ENCODE measurements at regions not wholly inside any gene's neighbourhood (a gene's known extent, or its start where the extent isn't known, plus 50 kb on each side); places are given as distances from the start of the nearest gene placed in this dataset.
A peak's percentile ranks its signal among the peaks of the same experiment; 100 is the strongest.
"Not testable (repeated sequence)": the region's sequence is repeated elsewhere in the genome, so short reads cannot be mapped to it uniquely, and the experiment has no call there.

DNA sequence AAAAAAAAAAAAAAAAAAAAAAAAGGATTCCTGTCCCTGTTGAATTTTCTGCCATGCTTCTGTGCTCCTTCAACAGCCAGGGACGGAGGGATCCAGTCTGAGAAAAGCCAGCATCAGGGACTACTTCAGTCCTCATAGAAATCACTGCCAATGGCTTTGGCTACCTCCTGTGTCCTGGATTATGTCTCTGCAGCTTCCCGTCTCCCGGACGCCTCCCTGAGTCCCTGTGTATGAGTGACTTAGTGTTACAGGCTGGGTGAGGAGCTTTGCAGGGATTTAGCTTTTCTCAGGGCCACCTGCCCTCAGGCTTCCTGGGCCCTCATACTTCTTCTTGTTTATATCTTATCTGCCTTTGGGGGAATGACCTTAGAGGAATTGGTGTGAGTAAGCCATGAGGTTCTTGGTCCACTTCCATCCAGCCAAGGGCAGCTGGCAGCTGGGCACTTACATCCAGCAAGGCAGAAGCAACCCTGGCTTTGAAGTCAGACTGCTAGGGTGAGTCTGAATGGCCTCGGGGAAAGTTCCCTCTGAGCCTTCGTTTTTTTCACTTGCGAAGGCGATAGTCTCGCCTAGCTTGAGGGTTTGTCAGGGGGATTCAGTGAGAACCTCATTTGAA lies 83.6 kb upstream of the CRYM start:
- DNase-seq, result not testable (repeated sequence)

DNA sequence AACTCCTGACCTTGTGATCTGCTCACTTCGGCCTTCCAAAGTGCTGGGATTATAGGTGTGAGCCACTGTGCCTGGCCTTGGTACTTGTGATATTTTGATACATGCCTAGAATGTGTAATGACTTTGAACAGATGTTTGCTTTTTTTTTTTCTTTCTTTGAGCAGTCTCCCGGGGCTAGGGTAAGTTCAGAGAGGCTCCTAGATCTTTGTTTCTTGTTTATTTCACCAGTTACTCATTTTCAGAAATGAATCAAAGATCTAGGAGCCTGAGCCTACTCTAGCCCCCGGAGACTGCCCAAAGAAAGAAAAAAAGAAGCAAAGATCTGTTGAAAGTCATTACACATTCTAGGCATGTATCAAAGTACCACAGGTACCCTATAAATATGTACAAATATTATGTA lies 83.0 kb upstream of the CRYM start:
- not testable (repeated sequence) for DNase-seq

DNA sequence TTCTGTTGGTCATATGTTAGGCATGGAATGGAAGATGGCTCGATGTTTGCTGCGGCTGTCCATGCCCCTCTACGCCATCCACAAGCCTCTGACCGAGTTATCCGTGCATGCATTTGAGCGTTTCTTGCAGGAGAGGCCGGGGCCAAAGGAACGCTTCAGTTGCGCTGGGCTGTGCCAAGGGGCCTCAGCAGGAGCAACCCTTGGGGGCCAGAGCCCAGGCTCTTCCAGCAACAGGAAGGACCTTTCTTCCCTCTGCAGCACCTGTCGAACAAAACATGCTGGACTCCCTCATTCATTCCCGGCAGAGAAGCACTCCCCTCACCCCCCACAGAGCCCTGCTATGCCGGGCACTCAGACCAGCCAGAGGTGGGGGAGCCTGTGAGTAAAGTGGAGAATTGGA lies 81.4 kb upstream of the CRYM start:
- not testable (repeated sequence) for DNase-seq

DNA sequence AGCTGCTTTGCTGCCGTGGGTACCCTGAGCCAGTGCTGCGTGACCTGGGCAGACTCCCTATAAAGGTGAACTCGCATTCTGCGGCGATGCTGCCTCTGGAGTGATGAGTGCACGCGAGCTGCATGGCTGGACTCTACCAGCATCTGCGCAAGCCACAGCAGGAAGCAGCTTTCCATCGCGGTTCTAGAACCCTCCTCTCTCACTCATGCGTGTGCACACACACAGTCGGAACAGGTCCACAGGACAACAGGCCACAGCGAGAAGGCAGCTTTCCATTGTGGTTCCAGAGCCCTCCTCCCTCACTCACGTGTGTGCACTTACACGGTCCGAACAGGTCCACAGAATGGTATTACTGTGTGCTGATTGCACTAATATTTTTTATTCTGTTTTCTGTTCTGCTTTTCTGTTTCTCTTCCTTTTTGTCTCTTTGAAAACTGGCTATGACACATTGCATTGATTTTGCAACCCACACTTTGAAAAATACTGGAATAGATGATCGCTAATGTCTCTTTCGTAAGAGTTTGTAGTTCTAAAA lies 80.2 kb upstream of the CRYM start:
- peak; percentile 10 to 78 for DNase-seq

DNA sequence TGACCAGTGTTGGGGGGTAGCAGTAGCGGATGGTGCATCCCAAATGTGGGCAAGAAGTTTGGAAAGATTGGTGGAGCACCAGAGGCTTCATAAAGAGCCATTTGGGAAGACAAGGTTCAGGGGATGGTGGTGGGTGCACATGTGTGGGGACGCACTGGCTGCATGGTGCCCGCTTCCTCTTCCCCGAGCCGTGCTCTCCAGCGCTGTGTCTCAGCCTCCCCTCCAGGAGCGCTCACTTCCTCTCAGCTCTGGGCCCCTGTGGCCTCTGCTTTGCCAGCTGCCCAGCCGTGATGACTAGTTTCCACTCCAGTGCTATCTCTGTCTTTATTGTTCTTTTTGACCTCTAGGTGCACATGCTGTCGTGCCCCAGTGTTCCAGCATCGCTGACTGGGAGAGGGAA lies 78.2 kb upstream of the CRYM start:
- peak in 1 of 2 donors; percentile 60 for DNase-seq

DNA sequence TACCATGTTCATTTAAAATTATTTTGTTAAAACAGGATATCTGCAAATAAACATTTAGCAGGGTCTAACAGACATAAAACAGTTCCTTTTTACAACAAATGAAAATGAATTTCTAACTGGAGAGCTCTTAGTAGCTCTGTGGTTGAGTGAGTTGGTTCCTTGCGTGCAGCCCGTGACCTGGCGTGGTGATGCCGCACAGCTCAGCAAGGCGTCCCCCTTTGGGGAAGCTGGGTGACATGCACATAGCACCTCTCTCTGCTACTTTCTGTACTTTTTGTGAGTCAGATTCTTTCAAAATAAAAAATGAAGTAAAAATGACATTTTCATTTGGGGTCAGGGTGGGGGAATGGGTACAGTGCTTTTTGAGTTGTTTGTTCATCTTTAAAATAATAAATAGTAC lies 73.3 kb upstream of the CRYM start:
- not testable (repeated sequence) for DNase-seq

DNA sequence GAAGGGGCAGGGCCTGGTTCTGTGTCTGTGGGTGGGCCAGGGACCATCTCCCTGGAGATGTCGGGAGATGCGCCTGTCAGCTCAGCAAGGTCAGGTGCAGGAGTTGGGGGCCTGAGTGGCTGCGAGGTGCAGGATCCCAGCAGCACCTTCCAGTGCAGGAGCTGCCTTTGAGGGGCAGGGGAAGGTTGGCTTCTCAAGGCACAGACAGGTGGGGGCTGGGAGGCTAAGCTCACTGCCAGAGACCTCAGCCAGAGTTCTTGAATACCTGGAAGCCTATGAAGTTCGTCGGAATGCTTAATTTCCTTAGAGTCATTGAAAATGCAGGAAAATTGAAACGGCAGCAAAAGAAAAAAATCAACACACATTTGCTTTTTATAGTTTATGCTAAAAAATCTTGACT lies 72.8 kb upstream of the CRYM start:
- not testable (repeated sequence) for DNase-seq

DNA sequence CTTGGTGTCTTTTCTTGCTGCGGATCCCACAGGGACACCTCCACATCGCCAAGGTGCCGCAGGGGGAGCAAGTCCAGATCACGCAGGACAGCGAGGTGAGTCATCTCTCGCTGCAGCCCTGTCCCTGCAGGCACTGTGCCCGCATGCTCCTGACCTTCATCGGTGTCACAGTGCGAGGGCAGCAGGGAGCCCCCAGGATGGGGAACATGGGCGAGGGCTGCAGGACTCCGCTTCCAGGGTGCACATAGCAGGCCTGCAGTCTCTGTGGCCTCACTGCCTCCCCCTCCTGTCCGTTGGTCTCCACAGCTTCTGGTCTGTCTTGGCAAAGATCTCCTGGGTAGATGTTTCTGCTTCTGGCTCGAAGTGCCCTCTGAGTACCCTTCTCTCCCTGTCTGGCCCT lies 71.2 kb upstream of the CRYM start:
- not testable (repeated sequence) for DNase-seq

DNA sequence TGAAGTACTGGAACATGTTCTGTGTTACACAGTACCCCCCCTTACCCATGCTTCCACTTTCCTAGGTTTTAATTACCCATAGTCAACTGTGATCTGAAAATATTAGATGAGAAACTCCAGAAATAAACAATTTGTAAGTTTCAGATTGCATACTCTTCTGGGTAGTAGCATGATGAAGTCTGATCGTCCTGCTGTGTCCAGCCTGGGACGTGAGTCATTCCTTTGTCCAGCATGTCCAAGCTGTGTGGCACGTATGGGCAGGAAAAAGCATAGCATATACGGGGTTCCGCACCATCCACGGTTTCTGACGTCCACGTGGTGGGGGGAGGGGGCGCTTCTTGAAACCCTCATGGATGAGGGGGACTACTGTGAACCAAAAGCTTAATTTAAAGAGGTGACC lies 70.7 kb upstream of the CRYM start:
- not testable (repeated sequence) for DNase-seq

DNA sequence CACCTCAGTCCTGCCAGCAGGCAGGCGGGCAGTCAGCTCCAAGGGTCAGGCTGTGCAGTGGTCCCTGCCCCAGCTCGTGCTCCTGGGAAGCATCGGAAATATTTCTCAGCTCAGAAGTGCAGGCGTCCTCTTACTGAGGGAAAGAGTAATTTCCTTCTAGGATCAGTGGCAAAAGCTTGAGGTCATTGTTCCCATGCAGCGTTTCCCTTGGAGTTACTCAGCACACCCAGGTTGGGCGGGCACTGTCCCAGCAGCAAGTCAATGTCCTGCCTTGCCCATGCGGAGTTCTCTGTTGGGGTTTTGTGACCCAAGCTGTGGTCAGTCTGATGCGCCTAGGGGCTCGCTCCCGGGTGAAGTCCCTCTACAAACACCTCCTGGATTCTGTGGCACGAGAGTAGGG lies 69.4 kb upstream of the CRYM start:
- DNase-seq, result not testable (repeated sequence)

DNA sequence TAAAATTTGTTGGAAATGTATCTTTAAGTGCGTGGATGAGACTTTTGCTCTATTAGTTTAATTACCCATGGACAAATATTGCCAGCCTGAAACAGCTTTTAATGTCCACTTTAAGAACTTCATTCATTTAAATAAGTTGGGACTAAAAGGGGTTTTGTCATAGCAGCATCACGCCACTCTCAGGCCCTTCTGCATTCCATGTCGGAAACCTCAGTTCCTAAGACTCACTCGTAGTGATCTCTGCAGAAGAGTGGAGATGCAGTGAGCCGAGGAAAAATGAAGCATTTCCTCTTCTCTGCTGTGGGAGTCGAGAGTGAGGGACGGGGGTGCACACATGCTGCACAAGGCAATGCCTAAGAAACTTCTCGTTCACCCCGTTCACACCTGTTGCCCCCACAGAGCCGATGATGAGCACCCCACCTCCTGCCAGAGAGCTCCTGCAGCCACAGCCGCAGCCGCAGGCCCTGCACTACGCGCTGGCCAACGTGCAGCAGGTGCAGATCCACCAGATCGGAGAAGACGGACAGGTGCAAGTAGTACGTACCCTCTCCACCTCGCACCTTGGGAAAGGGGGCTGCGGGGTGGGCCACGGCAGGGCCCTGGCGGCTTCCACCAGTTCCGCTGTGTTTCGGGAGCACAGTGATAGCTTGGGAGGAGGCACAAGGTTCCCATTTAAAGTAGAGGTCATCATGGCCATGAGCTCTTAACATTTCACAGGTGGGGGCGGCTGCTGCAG lies 68.8 kb upstream of the CRYM start:
- not testable (repeated sequence) for DNase-seq

DNA sequence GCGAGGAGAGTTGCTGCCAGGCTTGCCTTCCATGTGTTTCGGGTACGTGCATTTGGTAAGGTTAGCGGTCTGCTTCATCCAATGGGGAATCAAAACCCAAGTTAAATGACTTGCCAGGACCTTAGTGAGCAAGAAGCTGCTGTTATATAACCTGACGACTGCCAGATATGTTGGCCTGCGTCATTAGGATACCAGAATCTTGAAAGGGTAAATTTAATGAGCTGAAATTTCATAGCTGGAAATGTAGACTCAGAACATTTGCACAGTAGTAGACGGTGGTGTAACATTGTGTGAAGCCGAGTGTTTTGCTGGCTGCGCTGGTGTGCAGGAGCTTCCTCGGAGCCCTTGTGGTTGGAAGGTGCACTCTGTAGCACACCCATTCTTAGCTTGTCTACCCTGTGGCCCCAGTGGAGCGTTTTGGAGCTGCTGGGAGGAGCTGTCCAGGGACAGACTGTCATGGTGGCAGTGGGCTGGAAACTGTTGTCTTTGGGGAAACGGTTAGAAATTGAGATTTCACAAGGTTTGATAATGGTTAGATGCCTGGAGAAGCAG lies 66.3 kb upstream of the CRYM start:
- not testable (repeated sequence) for DNase-seq

DNA sequence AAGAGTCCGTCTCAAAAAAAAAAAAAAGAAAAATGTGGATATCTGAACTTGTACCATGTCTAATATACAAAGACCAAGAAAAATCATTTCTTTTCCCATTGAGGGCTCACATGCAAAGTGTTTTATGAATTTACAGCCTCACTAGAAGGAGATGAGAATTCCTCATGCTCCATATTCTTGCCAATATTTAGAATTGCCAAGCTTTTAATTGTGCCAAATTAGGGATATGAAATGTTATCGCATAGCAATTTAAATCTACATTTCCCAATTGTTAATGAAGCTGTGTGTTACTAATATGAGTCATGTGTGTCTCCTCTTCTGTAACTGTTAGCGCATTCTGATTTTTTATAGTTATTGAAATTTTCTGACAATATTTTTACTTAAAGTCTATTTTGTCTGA lies 63.0 kb upstream of the CRYM start:
- DNase-seq, result no peak

DNA sequence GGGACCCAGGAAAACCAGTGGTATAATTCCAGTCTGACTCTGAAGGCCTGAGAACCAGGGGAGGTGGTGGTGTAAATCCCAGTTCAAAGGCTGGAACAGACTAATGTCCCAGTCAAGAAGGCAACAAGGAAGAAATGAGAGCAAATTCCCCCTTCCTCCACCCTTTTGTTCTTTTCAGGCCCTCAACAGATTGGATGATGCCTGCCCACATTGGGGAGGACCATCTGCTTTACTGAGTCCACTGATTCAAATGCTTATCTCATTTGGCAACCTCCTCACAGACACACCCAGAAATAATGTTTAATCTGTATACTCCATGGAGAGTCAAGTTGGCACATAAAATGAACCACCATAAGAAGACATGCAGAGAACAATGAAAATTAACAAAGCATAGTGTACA lies 61.9 kb upstream of the CRYM start:
- no peak for DNase-seq

DNA sequence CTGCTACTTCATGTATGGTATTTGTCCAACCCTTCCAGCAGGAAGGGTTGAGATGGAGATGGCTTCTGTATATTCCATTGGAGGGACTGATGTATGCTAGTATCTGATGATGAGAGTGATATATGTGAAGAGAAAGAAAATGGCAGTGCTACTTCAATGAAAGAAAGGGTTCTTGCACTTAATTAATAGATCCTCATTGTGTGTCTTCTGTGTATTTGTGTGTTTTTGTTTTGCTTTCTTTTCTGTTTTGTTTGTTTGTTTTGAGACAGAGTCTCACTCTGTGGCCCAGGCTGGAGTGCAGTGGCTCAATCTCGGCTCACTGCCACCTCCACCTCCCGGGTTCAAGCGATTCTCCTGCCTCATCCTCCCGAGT lies 61.2 kb upstream of the CRYM start:
- no peak for DNase-seq

DNA sequence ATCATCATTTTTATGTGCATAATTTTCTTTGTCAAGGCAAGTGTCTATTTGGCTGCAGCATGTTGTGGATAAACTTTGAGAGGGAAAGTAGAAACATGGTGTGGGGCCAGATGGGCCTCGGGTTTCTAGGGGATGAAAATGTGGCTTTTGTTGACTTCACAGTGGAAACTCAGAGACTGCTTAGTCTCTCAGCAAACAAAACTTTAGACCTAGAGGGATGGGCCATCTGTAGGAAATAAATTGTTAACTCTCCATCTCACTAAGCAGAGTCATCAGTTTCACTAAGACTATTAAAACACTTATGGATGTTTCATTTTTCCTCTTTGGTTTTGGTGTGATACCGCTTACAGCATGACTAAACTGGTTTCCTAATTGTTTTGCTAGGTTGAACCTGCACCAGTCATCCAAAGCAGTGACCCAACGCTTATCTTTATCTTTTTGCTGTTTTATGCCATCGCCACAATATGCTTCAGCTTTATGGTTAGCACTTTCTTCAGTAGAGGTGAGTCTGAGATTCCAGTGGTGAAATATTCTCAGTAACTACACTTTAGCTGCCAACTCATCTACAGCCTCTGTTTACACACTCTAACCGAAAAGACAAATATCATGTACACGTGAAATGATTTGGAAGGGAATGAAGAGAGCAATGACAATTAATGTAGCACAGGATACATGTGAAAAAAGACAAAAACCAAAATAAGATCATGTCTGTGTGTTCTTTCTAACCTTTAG lies 60.6 kb upstream of the CRYM start:
- DNase-seq, result no peak

DNA sequence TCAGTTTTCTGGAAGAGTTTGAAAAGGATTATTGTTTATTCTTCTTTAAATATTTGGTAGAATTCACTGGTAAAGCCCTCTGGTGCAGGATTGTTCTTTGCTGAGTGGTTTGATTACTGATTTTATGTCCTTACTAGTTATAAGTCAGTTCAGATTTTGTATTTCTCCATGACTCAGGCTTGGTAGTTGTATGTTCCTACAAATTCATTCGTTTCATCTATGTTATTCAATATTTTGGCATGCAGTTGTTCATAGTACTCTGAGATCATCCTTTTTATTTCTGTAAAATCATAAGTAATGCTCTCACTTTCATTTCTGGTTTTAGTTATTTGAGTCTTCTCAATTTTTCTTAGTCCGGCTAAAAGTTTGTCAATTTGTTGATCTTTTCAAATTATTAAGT lies 58.1 kb upstream of the CRYM start:
- no peak for DNase-seq

DNA sequence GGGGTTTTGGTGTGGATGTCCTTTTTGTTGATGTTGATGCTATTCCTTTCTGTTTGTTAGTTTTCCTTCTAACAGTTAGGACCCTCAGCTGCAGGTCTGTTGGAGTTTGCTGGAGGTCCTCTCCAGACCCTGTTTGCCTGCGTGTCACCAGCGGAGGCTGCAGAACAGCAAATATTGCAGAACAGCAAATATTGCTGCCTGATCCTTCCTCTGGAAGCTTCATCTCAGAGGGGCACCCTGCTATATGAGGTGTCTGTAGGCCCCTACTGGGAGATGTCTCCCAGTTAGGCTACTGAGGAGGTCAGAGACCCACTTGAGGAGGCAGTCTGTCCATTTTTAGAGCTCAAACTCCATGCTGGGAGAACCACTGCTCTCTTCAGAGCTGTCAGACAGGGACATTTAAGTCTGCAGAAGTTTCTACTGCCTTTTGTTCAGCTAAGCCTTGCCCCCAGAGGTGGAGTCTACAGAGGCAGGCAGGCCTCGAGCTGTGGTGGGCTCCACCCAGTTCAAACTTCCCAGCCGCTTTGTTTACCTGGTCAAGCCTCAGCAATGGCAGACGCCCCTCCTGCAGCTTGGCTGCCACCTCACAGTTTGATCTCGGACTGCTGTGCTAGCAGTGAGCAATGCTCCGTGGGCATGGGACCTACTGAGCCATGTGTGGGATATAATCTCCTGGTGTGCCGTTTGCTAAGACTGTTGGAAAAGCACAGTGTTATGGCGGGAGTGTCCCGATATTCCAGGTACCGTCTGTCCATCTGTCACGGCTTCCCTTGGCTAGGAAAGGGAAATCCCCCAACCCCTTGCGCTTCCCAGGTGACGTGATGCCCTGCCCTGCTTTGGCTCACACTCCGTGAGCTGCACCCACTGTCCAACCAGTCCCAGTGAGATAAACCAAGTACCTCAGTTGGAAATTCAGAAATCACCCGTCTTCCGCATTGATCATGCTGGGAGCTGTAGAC lies 56.4 kb upstream of the CRYM start:
- not testable (repeated sequence) for DNase-seq

DNA sequence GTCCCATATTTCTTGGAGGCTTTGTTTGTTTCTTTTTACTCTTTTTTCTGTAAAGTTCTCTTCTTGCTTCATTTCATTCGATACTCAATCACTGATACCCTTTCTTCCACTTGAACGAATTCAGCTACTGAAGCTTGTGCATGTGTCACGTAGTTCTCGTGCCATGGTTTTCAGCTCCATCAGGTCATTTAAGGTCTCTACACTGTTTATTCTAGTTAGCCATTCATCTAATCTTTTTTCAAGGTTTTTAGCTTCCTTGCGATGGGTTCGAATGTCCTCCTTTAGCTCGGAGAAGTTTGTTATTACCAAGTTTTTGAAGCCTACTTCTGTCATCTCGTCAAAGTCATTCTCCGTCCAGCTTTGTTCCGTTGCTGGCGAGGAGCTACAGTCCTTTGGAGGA lies 55.6 kb upstream of the CRYM start:
- not testable (repeated sequence) for DNase-seq

Data from CD4-positive, alpha-beta T cell treated with Interleukin-4 for 1 hour (primary cell).